ENCODE measurements at regions not wholly inside any gene's neighbourhood (a gene's known extent, or its start where the extent isn't known, plus 50 kb on each side); places are given as distances from the start of the nearest gene placed in this dataset.

- H3K4me3 ChIP-seq (ENCODE audit: low read depth, low read length): no peak overlapping the region
- no peaks in the 10 kb centered on the region for H3K4me1 ChIP-seq
- no peaks in the 10 kb centered on the region; the same call in 1 of the 2 replicates for H3K27me3 ChIP-seq
- no peaks in the 10 kb centered on the region for H3K9me3 ChIP-seq
- no peaks in the 10 kb centered on the region for H3K36me3 ChIP-seq
- no peak for TF ChIP-seq CTCF (IDR thresholded peaks at IDR 0.05; ENCODE audit: low read depth, low read length)
- DNase-seq: no peak
Measured at GRCh38 chr20:60402189-60403058, 444.2 kb downstream of the CDH26 start.

- TF ChIP-seq CTCF (IDR thresholded peaks at IDR 0.05; ENCODE audit: low read depth, low read length): no peak
- Histone ChIP-seq H3K9me3 (no peaks in the 10 kb centered on the region), H3K27me3 (no peaks in the 10 kb centered on the region; the same call in 1 of the 2 replicates), H3K36me3 (no peaks in the 10 kb centered on the region), H3K4me1 (no peaks in the 10 kb centered on the region), H3K4me3 (ENCODE audit: low read depth, low read length) (no peak overlapping the region)
- DNase-seq: no peak
Measured at GRCh38 chr20:60403105-60403741, 445.0 kb downstream of the CDH26 start.

- no peak for TF ChIP-seq CTCF (IDR thresholded peaks at IDR 0.05; ENCODE audit: low read depth, low read length)
- DNase-seq: no peak
- no peak overlapping the region for H3K4me3 ChIP-seq (ENCODE audit: low read depth, low read length)
- H3K36me3 ChIP-seq: no peaks in the 10 kb centered on the region
- H3K4me1 ChIP-seq: no peaks in the 10 kb centered on the region
- H3K9me3 ChIP-seq: no peaks in the 10 kb centered on the region
- no peaks in the 10 kb centered on the region for H3K27me3 ChIP-seq
Measured at GRCh38 chr20:60407011-60407771, 449.0 kb downstream of the CDH26 start.

GRCh38 chr20:60407938-60408337 lies 449.7 kb downstream of the CDH26 start:
- no peaks in the 10 kb centered on the region for H3K9me3 ChIP-seq
- no peaks in the 10 kb centered on the region for H3K4me1 ChIP-seq
- TF ChIP-seq CTCF (IDR thresholded peaks at IDR 0.05; ENCODE audit: low read depth, low read length): no peak
- no peak overlapping the region for H3K4me3 ChIP-seq (ENCODE audit: low read depth, low read length)
- no peaks in the 10 kb centered on the region for H3K36me3 ChIP-seq
- no peaks in the 10 kb centered on the region for H3K27me3 ChIP-seq
- DNase-seq: no peak

GRCh38 chr20:60408435-60408834 lies 450.2 kb downstream of the CDH26 start:
- H3K4me3 ChIP-seq (ENCODE audit: low read depth, low read length): no peak overlapping the region
- no peaks in the 10 kb centered on the region for H3K4me1 ChIP-seq
- no peaks in the 10 kb centered on the region for H3K27me3 ChIP-seq
- H3K36me3 ChIP-seq: no peaks in the 10 kb centered on the region
- no peaks in the 10 kb centered on the region for H3K9me3 ChIP-seq
- no peak for DNase-seq
- TF ChIP-seq CTCF (IDR thresholded peaks at IDR 0.05; ENCODE audit: low read depth, low read length): no peak
